ENCODE measurements at regions not wholly inside any gene's neighbourhood (a gene's known extent, or its start where the extent isn't known, plus 50 kb on each side); places are given as distances from the start of the nearest gene placed in this dataset.

DNA sequence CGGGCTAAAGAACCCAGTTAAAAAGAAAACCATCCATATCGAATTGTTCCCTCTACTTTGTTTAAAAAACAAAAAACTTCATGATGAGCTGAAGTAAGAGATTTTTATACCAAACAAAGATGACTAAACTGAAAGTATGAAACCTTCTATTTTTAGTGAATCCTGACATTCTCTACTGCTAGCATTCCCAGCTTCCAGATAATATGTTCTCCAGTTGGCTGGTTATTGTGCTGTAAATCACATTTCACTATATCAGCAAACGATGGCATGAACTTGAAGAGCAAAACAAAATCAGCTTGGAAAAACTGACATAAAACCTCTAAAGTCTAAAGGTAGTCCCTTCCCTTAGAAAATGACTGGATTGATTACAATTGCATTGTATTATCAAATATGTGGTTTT is 68.1 kb upstream of the APP start:
- TF ChIP-seq BHLHE40 (IDR thresholded peaks at IDR 0.05; ENCODE audit: borderline replicate concordance) (no peak), LEF1 (IDR thresholded peaks at IDR 0.05; ENCODE audit: borderline replicate concordance) (no peak)
